Esophagus squamous epithelium (tissue), 4 donors: ENCODE measurements at regions not wholly inside any gene's neighbourhood (a gene's known extent, or its start where the extent isn't known, plus 50 kb on each side); places are given as distances from the start of the nearest gene placed in this dataset.

Experiments
- POLR2A ChIP-seq, 4 donors: fragments of 450-650 bp; IDR thresholded peaks; one replicate each; pipeline ENCODE4 v1.6.1; 2017; ENCODE audit warnings: antibody characterized with exemption in 4 of 4, mild to moderate bottlenecking in 4 of 4, moderate library complexity in 3 of 4
- TF ChIP-seq, protein P1 (sequence below), 6 experiments: fragments of 450-650 bp in 4 of 6; fragments of 200-600 bp in 2 of 6; sonication (generic) in 2 of 6; IDR thresholded peaks; one replicate each; pipeline ENCODE4 v1.5.1; 2016 to 2019; ENCODE audit warnings: antibody characterized with exemption in 6 of 6, mild to moderate bottlenecking in 4 of 6, moderate library complexity in 4 of 6

DNA sequence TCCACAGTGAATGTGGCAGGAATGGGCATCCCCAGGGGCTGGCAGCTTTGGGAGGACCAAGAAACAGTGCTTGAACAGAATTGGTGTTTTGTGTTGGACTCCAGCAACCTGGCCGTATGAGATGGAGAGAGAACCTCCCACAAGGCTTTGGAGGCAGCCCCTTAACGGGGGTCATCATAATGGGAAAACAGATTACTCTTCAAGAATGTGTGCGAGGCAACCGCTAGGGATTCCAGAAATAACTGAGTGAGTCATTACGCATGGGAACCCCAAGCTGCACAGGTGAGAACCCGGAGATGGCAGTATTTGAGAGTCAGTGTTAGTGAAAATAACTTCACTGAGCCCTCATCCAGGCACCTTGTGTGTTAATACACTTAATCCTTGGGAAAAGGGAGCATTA, 567.8 kb upstream of the TBX3 start:
- TF ChIP-seq POLR2A (IDR thresholded peaks at IDR 0.05), result no peak
- TF ChIP-seq, protein P1, sequence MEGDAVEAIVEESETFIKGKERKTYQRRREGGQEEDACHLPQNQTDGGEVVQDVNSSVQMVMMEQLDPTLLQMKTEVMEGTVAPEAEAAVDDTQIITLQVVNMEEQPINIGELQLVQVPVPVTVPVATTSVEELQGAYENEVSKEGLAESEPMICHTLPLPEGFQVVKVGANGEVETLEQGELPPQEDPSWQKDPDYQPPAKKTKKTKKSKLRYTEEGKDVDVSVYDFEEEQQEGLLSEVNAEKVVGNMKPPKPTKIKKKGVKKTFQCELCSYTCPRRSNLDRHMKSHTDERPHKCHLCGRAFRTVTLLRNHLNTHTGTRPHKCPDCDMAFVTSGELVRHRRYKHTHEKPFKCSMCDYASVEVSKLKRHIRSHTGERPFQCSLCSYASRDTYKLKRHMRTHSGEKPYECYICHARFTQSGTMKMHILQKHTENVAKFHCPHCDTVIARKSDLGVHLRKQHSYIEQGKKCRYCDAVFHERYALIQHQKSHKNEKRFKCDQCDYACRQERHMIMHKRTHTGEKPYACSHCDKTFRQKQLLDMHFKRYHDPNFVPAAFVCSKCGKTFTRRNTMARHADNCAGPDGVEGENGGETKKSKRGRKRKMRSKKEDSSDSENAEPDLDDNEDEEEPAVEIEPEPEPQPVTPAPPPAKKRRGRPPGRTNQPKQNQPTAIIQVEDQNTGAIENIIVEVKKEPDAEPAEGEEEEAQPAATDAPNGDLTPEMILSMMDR (IDR thresholded peaks at IDR 0.05), result no peak
